WTC11 (cell line): ENCODE measurements at regions not wholly inside any gene's neighbourhood (a gene's known extent, or its start where the extent isn't known, plus 50 kb on each side); places are given as distances from the start of the nearest gene placed in this dataset.

ENCODE experiments used
- ATAC-seq: fragments of 200-7000 bp; cut with Tn5 transposase; 2 replicates; pipeline ENCODE4 v1.10.0; 2021; ENCODE audit warnings: mild to moderate bottlenecking, moderate library complexity
- CTCF ChIA-PET: fragments of 300-600 bp; sonication (Branson Sonifier 250); formaldehyde crosslinking; loops from one replicate; lab custom pipeline; 2021; ENCODE audit warnings: antibody characterized with exemption; lab: Charles Lee
- POLR2A ChIA-PET: fragments of 350-600 bp; sonication (Branson Sonifier 250); formaldehyde crosslinking; loops from one replicate; lab custom pipeline; 2021; ENCODE audit warnings: antibody characterized with exemption; lab: Charles Lee
- DNase-seq: peaks from one replicate; pipeline ENCODE4 v3.0.0; 2021; ENCODE audit warnings: low spot score
- H3K27ac Mint-ChIP-seq: 2 replicates; pipeline ENCODE4 v1.8.0; 2021; ENCODE audit warnings: mixed read lengths
- H3K27me3 Mint-ChIP-seq: 2 replicates; pipeline ENCODE4 v1.8.0; 2021; ENCODE audit warnings: low read depth, mild to moderate bottlenecking, moderate library complexity, mixed read lengths
- H3K36me3 Mint-ChIP-seq: 2 replicates; pipeline ENCODE4 v1.8.0; 2021; ENCODE audit warnings: mixed read lengths
- H3K4me1 Mint-ChIP-seq: 2 replicates; pipeline ENCODE4 v1.8.0; 2022; ENCODE audit warnings: mixed read lengths
- H3K4me3 Mint-ChIP-seq: 2 replicates; pipeline ENCODE4 v1.8.0; 2021; ENCODE audit warnings: mild to moderate bottlenecking, moderate library complexity, mixed read lengths
- H3K9me3 Mint-ChIP-seq: 2 replicates; pipeline ENCODE4 v1.8.0; 2021; ENCODE audit warnings: mixed read lengths
- ELF4 ChIP-seq: sonication (generic); formaldehyde crosslinking; IDR thresholded peaks from 2 replicates; pipeline ENCODE4 v1.8.1; 2022; ENCODE audit warnings: low read depth, mild to moderate bottlenecking, moderate library complexity, missing genetic modification reagents
- ESRRA ChIP-seq: sonication (generic); formaldehyde crosslinking; IDR thresholded peaks from 2 replicates; pipeline ENCODE4 v1.8.1; 2022; ENCODE audit warnings: mild to moderate bottlenecking, missing genetic modification reagents, borderline replicate concordance
- ETV6 ChIP-seq: sonication (generic); formaldehyde crosslinking; IDR thresholded peaks from 2 replicates; pipeline ENCODE4 v1.8.1; 2022; ENCODE audit warnings: mild to moderate bottlenecking, missing genetic modification reagents
- GABPB1 ChIP-seq: sonication (generic); formaldehyde crosslinking; IDR thresholded peaks from 2 replicates; pipeline ENCODE4 v1.8.1; 2023; ENCODE audit warnings: mild to moderate bottlenecking, missing genetic modification reagents
- NFYB ChIP-seq: sonication (generic); formaldehyde crosslinking; conservative IDR thresholded peaks from 2 replicates; pipeline ENCODE4 v1.8.0; 2022; ENCODE audit warnings: low read depth, missing genetic modification reagents
- NR3C1 ChIP-seq: sonication (generic); formaldehyde crosslinking; conservative IDR thresholded peaks from 2 replicates; pipeline ENCODE4 v1.8.1; 2023; ENCODE audit warnings: low read depth, mild to moderate bottlenecking, missing genetic modification reagents
- SMAD3 ChIP-seq: sonication (generic); formaldehyde crosslinking; IDR thresholded peaks from 2 replicates; pipeline ENCODE4 v1.8.0; 2022; ENCODE audit warnings: missing genetic modification reagents, mild to moderate bottlenecking, borderline replicate concordance
- TCF7 ChIP-seq: sonication (generic); formaldehyde crosslinking; IDR thresholded peaks from 2 replicates; pipeline ENCODE4 v1.8.0; 2022; ENCODE audit warnings: mild to moderate bottlenecking, low read depth, missing genetic modification reagents, moderate library complexity
- ZNF416 ChIP-seq: fragments of 250-450 bp; sonication (Bioruptor Pico); IDR thresholded peaks from 2 replicates; pipeline ENCODE4 v1.9.0; 2021; ENCODE audit warnings: mild to moderate bottlenecking, inconsistent platforms
- ZNF671 ChIP-seq: fragments of 250-450 bp; sonication (Bioruptor Pico); IDR thresholded peaks from 2 replicates; pipeline ENCODE4 v1.8.0; 2021; ENCODE audit warnings: mild to moderate bottlenecking
- TF ChIP-seq, protein P1 (sequence below): sonication (generic); formaldehyde crosslinking; conservative IDR thresholded peaks from 2 replicates; pipeline ENCODE4 v1.8.1; 2022; ENCODE audit warnings: mild to moderate bottlenecking, missing genetic modification reagents
- TF ChIP-seq, protein P2 (sequence below): fragments of 250-450 bp; sonication (Bioruptor Pico); IDR thresholded peaks from 2 replicates; pipeline ENCODE4 v1.8.0; 2021; ENCODE audit warnings: mild to moderate bottlenecking
- TF ChIP-seq, protein P3 (sequence below): fragments of 200-600 bp; IDR thresholded peaks from 2 replicates; pipeline ENCODE4 v1.8.0; 2022; ENCODE audit warnings: antibody characterized with exemption
- TF ChIP-seq, protein P4 (sequence below): sonication (generic); formaldehyde crosslinking; IDR thresholded peaks from 2 replicates; pipeline ENCODE4 v1.8.1; 2023; ENCODE audit warnings: mild to moderate bottlenecking, missing genetic modification reagents
- TF ChIP-seq, protein P5 (sequence below): sonication (generic); formaldehyde crosslinking; conservative IDR thresholded peaks from 2 replicates; pipeline ENCODE4 v1.8.1; 2023; ENCODE audit warnings: mild to moderate bottlenecking, low read depth, missing genetic modification reagents, moderate library complexity
- TF ChIP-seq, protein P6 (sequence below): sonication (generic); formaldehyde crosslinking; IDR thresholded peaks from 2 replicates; pipeline ENCODE4 v1.8.1; 2022; ENCODE audit warnings: low read depth, mild to moderate bottlenecking, moderate library complexity, missing genetic modification reagents, borderline replicate concordance

DNA sequence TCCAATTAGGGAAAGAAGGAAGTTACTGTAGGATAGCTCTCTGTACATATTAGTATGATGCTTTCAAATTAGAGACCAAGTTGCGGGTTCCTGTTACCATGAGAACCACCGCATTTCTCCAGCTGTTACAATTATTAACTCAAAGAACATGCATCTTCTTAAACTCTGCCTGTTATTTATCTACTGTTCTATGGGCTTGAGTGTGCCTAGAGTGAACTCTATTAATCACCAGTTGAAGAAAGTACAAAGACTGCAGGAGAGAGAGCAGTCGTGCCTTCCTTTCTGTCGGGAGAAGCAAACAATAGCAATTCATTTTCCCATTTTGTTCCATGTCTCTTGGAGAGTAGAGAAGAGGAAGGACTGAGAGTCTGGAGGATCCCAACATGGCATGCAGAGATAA is 1071.2 kb downstream of the TYW1 start (continued):
- no peak for TF ChIP-seq ELF4 (CRISPR knock-in tag)
- TF ChIP-seq SMAD3 (CRISPR knock-in tag): no peak
- TF ChIP-seq, protein P1, sequence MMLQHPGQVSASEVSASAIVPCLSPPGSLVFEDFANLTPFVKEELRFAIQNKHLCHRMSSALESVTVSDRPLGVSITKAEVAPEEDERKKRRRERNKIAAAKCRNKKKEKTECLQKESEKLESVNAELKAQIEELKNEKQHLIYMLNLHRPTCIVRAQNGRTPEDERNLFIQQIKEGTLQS: no peak
- TF ChIP-seq, protein P2, sequence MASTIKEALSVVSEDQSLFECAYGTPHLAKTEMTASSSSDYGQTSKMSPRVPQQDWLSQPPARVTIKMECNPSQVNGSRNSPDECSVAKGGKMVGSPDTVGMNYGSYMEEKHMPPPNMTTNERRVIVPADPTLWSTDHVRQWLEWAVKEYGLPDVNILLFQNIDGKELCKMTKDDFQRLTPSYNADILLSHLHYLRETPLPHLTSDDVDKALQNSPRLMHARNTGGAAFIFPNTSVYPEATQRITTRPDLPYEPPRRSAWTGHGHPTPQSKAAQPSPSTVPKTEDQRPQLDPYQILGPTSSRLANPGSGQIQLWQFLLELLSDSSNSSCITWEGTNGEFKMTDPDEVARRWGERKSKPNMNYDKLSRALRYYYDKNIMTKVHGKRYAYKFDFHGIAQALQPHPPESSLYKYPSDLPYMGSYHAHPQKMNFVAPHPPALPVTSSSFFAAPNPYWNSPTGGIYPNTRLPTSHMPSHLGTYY: no peak

DNA sequence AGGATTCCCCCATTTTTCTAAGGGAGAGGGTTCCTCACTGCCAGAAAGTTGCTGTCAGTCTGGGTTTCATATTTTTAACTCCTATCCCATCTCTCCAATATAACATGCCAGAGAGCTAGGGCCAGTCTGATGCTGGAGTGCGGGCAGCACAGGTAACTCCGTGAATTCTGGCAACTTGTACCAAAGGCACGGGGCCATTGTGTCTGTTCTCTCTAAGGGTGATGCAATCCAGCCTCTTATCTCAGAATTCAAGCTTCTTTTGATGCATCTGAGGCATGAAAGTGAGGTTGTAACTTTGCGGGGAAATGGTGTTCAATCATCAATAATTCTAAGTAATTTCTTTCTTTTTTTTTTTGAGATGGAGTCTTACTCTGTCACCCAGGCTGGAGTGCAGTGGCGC is 1074.4 kb downstream of the TYW1 start:
- no peak overlapping the region for H3K4me3 Mint-ChIP-seq
- TF ChIP-seq ETV6 (CRISPR knock-in tag): no peak
- TF ChIP-seq NR3C1 (CRISPR knock-in tag): no peak
- TF ChIP-seq, protein P3, sequence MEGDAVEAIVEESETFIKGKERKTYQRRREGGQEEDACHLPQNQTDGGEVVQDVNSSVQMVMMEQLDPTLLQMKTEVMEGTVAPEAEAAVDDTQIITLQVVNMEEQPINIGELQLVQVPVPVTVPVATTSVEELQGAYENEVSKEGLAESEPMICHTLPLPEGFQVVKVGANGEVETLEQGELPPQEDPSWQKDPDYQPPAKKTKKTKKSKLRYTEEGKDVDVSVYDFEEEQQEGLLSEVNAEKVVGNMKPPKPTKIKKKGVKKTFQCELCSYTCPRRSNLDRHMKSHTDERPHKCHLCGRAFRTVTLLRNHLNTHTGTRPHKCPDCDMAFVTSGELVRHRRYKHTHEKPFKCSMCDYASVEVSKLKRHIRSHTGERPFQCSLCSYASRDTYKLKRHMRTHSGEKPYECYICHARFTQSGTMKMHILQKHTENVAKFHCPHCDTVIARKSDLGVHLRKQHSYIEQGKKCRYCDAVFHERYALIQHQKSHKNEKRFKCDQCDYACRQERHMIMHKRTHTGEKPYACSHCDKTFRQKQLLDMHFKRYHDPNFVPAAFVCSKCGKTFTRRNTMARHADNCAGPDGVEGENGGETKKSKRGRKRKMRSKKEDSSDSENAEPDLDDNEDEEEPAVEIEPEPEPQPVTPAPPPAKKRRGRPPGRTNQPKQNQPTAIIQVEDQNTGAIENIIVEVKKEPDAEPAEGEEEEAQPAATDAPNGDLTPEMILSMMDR: no peak
- no peak for TF ChIP-seq TCF7
- no peak for TF ChIP-seq ESRRA (CRISPR knock-in tag)
- TF ChIP-seq, protein P4, sequence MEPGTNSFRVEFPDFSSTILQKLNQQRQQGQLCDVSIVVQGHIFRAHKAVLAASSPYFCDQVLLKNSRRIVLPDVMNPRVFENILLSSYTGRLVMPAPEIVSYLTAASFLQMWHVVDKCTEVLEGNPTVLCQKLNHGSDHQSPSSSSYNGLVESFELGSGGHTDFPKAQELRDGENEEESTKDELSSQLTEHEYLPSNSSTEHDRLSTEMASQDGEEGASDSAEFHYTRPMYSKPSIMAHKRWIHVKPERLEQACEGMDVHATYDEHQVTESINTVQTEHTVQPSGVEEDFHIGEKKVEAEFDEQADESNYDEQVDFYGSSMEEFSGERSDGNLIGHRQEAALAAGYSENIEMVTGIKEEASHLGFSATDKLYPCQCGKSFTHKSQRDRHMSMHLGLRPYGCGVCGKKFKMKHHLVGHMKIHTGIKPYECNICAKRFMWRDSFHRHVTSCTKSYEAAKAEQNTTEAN (CRISPR knock-in tag): no peak
- TF ChIP-seq ZNF416 (CRISPR knock-in tag): no peak
- no peak for TF ChIP-seq GABPB1 (CRISPR knock-in tag)
- no peak for TF ChIP-seq ZNF671 (CRISPR knock-in tag)
- no peak for TF ChIP-seq NFYB
- TF ChIP-seq, protein P2: no peak
- TF ChIP-seq, protein P5, sequence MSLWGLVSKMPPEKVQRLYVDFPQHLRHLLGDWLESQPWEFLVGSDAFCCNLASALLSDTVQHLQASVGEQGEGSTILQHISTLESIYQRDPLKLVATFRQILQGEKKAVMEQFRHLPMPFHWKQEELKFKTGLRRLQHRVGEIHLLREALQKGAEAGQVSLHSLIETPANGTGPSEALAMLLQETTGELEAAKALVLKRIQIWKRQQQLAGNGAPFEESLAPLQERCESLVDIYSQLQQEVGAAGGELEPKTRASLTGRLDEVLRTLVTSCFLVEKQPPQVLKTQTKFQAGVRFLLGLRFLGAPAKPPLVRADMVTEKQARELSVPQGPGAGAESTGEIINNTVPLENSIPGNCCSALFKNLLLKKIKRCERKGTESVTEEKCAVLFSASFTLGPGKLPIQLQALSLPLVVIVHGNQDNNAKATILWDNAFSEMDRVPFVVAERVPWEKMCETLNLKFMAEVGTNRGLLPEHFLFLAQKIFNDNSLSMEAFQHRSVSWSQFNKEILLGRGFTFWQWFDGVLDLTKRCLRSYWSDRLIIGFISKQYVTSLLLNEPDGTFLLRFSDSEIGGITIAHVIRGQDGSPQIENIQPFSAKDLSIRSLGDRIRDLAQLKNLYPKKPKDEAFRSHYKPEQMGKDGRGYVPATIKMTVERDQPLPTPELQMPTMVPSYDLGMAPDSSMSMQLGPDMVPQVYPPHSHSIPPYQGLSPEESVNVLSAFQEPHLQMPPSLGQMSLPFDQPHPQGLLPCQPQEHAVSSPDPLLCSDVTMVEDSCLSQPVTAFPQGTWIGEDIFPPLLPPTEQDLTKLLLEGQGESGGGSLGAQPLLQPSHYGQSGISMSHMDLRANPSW (CRISPR knock-in tag): no peak
- TF ChIP-seq, protein P6, sequence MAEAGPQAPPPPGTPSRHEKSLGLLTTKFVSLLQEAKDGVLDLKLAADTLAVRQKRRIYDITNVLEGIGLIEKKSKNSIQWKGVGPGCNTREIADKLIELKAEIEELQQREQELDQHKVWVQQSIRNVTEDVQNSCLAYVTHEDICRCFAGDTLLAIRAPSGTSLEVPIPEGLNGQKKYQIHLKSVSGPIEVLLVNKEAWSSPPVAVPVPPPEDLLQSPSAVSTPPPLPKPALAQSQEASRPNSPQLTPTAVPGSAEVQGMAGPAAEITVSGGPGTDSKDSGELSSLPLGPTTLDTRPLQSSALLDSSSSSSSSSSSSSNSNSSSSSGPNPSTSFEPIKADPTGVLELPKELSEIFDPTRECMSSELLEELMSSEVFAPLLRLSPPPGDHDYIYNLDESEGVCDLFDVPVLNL (CRISPR knock-in tag): no peak
- ATAC-seq: no peak
- no peak overlapping the region for H3K27ac Mint-ChIP-seq
- ChIA-PET POLR2A (no interaction called here), CTCF (interaction anchor here (1.8 kb wide), 1 partner anchor 8 kb away, joined by 4 read pairs; no protein-coding TSS in a partner anchor)
- H3K27me3 Mint-ChIP-seq: no peaks in the 10 kb centered on the region; the same call in 1 of the 2 replicates
- peaks cover 6% of the 10 kb centered on the region for H3K4me1 Mint-ChIP-seq
- H3K9me3 Mint-ChIP-seq: peaks cover 9% of the 10 kb centered on the region
- no peaks in the 10 kb centered on the region for H3K36me3 Mint-ChIP-seq
- no peak for DNase-seq
